GF-D8 (cell line): ENCODE measurements at regions not wholly inside any gene's neighbourhood (a gene's known extent, or its start where the extent isn't known, plus 50 kb on each side); places are given as distances from the start of the nearest gene placed in this dataset.
"Not testable (repeated sequence)": the region's sequence is repeated elsewhere in the genome, so short reads cannot be mapped to it uniquely, and the experiment has no call there.

Source experiments
- DNase-seq: peaks from one replicate; lab custom pipeline; 2025; lab: John Stamatoyannopoulos, UW

DNA sequence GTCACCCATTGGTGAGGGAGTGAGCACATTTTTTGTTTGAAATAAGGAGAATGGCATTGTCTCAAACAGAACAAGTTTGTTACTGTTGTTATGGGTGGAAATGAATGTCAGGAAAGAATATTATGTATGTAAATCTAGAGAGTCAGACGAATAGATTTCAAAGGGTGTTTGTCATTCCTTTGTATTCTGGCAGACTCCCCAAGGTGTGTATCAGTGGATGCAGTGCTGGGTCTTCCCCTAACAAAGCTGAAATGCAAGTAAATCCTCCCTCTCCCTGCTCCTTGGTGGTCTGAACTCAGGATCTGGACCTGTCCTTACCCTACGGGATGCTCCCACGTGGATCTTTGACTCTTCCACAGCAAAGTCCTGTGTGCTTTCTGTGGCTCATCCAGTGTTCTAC lies 139.5 kb upstream of the ZNF516 start:
- DNase-seq: no peak

DNA sequence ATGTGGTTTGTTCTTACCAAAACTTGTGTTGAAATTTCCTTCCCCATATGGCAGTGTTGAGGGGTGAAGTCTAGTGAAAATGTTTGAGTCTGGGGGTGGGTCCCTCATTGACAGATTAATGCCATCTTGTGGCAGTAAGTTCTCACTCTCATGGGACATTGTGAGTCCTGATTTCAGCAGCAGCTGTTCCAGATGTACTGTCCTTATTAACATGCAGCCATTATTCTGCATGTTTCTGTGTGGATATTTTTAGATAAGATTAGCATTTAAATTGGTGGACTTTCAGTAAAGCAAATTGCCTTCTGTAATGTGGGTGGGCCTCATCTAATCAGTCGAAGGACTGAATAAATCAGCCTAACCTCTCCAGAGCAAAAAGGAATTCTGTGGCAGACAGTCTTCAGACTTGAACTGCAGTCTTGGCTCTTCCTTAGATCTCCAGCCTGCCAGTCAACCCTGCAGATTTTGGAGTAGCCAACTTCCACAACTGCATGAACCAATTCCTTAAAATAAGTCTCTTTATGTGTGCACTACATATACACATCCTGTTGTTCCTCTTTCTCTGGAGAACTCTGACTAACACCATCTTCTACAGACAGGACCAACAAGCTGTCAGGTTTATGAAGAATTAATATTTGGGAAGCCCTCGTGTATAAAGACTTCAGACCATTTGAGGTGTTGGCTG lies 138.7 kb upstream of the ZNF516 start:
- peak; percentile 8 for DNase-seq

DNA sequence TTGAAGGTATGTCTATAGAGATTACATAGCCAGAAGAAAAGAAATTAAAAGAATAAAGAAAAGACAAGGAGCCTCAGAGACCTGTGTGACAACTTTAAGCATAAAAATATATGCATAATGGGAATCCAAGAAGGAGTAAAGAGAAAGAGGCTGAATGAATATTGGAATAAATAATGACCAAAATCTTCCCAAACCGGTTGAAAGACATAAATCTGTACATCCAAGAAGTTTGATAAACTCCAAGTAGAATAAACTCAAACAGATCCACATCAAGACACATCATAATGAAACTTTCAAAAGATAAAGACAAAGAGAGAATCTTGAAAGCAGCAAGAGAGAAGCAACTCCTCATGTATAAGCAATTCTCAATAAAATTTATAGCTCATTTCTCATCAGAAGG lies 132.4 kb upstream of the ZNF516 start:
- DNase-seq: no peak

DNA sequence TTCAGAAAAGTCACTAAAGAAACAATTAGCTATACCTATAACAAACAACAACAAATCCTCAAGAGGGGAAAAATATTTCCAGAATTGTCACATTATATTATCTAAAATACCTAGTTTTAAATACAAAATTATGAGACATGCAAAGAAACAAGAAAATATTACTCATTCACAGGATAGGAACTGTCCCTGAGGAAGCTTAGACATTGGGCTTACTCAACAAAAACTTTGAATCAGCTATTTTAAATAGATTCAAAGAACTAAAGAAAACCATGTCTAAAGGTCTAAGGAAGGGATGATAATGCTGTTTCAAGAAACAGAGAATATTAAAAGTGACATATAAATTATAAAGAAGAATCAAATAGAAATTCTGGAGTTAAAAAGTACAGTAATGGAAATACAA lies 131.9 kb upstream of the ZNF516 start:
- DNase-seq: no peak

DNA sequence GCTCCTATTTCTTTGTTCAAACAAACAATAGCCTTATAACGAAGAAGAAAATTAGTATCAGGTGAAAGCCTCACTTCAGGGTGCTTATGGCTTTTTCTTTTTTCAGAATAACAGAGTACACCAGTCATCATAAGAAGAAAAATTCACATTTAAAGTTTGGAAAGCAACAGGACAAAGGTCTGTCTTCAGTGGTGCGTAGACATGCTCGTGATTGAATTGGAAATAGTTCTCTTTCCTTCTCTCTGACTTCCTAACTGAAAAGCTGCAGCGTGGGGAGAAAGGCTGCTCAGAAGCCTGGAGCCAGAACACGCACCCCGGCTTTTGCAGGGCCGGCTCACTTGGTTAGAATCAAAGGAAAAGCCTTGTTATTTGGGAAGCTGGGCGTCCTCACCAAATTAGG lies 127.6 kb upstream of the ZNF516 start:
- DNase-seq: no peak

DNA sequence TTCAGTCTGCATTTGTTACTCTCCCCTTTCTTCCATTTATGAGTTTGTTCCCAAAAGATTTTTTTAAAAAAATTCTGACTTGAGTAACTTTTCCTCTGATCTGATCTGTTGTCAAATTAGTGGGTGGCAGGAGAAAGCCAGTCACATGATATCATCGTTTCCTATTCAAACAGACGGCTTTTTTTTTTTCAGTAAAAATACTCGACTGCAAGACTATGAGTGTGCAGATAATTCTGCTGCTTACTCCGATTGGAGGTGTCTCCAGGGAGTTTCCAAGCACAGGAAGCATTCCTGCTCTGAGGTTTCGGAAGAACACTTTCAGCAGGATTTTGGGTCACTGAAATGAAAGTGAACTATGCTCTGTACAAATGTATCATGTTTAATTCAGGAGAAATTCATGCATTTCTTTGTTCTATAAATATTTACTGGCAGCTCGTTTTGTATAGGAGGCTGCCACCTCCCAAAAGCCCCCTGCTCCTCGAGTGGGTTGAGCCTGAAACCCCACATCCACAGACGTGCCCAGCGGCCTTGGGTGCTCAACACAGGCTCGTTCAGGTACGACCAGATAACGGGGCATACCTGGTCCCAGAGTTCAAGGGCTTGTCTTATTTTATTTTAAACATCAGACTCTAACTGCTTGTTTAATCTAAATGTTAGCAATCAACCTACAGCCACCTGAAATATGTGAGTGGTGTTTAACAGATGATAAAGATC lies 126.9 kb upstream of the ZNF516 start:
- no peak for DNase-seq

DNA sequence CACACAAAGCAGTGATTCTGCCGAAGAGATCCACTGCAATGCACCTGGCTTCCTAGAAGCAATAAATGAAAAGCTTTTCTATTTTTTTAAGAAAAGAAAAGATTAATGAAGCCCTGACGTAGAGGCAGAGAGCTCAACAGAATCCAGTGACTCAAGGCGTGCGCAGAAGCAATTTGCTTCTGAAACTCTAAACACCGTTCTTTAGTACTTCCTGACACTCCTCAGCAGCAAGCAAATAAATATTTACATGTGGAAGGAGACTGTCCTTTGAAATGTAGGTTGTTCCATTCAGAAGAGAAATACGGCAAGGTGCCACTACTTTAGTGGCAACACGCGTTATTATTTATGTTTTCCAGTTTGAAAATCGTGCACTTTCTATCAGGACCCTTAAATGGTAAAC lies 126.2 kb upstream of the ZNF516 start:
- no peak for DNase-seq

DNA sequence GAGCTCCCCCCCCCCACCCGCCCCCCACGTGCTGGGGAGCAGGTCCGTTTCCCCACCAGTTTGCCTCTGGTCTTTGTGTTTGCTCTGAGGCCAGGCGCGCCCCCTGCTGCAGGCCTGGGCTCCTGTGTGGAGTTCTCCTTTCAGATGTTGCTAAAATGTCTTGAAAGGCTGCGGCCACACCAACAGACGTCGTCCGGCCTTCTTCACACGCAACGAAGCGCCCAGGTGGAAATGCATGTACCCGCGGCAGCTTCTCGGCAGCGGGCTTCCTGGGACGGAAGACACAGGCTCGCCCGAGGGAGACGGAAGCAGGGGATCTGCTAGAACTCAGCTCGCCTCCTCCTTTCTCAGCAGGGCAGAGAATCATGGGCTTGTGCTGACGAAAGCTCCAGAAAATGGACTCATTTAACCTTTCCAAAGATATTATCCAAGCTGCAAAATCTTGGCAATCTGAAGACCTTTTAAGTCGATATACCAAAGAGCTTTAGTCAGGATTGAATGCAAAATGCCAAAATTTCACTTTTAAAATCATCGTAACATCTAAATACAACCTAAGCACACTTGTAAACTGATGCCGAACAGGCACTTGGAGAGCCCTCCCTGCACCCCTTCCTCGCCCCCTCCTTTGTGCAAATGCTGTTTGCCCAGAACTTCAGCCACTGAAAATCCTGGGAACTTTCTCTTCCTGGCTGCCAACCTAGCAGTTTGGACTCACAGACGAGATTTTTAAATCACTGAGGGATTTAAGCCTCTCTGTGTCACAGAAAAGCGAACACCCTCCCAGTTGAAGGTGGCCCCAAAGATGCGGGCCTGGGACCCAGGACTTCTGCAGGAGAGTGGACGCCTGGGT lies 125.5 kb upstream of the ZNF516 start:
- peak; percentile 74 for DNase-seq

DNA sequence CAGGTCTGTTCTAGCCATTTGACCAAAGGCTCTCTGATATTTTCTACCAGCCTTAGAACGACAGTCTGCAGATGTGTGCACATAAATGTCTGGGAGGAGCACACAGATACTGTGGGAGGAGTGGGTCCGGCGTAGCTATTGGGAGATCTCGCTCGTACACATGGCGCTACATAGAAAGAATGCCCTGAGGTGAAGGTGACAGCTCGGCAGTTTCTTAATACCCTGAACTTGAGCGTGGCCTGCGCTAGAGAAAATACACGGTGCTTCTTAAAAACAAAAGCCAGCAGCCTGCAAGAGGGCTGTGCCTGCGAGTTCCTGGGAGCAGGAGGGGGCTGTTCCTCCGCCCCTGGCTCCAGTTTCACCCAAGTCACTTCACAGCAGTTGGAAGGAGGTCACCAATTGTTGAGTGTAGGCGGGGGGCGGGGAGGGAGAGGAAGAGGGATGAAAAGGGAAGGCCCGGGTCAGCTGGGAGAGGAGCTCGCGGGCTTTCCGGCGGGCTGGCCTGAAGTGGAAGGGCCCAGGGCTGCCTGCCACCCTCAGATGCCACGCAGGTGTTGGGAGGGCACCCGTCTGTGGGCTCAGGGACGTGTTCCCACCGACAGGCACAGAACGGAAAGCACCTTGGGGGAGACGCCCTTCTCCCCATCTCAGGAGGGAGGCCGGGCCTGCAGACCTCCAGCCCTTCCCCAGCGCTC lies 124.7 kb upstream of the ZNF516 start:
- no peak for DNase-seq

DNA sequence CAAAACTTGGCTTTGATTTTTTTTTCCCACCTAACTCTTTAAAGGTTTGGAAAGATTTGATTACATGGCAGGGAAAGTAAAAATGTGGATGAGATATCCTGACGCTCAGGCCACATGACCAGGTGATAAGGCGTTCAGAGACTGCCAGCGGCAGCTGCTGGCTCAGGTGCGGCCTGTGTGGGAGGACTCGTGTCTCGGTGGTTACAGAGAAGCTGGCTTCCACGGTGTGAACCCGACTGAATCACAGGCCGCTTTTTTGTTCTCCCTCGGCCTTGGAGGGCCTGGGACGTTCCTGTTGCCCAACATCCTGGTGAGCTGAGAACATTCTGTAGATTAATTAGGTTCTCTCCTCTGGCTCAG lies 124.2 kb upstream of the ZNF516 start:
- DNase-seq: peak; percentile 42

DNA sequence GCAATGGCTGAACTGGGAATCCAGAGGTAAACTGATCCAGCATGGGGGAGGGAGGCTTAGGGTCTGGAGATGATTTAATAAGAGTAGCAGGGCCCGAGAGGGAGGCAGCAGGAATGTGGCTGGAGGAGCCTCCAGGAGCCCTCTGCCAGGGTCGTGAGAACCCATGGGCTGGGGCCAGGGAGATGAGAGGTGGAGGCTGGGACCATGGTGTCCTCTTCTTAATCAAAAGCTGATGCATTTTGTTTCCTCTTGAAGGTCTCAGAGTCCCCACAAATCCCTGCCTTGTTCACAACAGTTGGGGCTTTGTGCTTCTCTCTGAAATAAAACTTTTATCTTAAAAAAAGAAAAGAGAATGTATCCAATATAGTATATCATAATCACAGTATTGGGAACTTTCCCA lies 123.7 kb upstream of the ZNF516 start:
- no peak for DNase-seq

DNA sequence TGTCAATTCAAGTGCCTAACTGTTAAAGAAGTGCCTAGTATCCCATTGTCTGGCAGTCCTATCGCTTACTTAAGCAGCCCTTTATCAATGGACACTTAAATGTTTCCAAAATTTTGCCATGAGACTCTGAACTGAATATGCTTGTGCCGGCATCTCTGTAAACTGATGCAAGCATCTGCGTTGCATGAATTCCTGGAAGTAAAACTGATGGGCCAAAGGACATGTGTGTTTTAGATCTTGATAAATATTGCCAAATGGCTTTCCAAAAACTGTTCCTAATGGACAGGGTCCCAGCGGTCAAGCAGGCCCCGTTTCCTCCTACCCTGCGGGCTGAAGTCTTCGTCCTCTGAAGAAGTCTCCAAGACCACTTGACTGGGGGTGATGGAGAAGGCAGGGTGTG lies 121.3 kb upstream of the ZNF516 start:
- DNase-seq: no peak

DNA sequence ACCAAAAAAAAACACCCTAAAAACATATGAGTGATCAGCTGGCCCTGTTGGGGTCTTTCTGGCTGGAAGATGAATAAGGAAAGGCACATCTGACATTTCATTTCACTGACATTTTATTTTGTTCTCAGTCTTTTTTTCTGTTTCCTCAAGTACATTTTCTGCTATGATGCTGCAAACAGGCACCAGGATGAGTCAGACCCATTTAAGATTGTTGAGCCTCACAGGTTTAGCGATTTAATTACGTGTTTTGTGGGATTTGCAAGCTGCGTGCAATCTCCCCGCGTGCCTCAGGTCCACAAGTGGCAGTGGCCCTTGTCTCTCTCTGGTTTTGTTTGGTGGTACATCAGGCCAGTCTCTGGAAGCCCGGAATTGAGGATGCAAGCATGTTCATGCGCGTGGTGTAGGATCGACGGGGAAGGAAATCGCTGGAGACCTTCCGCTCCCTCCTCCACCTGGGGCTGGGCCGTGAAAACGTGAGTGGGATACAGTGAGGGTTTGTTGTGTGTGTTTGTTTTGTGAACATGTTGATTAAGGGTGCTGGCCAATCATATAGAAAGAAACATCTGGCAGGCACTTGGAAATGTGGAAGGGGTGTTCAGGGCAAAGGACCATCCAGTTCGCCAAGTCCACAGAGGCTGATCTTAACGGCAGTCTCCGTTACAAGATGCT lies 120.2 kb upstream of the ZNF516 start:
- no peak for DNase-seq

DNA sequence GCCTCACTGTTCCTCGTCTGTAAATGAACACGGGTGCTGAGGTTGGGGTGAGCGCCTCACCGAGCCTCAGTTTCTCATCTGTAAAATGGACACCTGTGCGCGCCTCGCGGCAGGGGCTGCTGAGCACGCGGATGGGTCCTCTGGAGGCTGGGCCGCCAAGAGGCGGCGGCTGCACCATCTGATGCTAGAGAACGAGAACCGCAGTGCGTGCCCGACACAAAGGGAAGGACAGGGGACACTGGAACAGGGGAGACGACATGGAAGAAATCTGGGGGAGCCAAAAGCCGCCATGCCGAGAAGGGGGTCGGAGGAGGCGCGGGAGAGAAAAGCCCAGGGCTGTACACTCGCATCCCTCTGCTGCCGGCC lies 118.7 kb upstream of the ZNF516 start:
- no peak for DNase-seq

DNA sequence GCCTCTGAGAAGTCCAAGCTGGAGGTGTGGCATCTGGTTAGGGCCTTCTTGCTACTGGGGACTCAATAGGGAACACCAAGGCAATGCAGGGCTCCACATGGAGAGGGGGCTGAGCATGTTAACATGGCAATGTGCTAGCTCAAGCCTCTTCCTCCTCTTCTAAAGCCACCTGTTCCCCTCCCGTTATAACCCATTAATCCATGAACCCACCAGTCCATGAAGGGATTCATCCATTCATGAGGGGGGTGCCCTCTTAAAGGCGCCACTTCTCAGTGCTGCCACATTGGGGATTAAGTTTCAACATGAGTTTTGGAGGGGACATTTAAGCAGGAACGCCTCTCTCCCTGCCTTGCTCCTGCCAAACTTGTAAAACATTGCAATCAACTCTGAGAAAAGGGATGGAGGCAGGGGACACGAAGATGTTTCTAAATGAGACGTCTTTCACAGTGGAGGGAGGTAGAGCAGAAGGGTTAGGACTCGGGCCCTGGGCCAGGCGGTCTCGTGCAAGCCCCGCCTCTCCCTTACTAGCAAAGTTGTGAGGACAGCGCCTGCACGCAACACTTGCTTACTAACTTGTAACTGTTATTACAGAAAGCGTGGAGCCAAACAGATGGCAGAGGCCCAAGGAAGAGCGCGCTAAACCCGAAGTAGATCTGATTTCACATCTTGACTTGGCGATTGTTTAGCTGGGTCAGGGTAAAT lies 118.2 kb upstream of the ZNF516 start:
- no peak for DNase-seq

DNA sequence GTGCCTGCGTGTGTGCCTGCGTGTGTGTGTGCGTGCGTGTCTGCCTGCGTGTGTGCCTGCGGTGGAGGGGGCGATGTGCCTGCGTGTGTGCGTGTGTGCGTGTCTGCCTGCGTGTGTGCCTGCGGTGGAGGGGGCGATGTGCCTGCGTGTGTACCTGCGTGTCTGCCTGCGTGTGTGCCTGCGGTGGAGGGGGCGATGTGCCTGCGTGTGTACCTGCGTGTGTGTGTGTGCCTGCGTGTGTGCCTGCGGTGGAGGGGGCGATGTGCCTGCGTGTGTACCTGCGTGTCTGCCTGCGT lies 116.7 kb upstream of the ZNF516 start:
- DNase-seq: not testable (repeated sequence)

DNA sequence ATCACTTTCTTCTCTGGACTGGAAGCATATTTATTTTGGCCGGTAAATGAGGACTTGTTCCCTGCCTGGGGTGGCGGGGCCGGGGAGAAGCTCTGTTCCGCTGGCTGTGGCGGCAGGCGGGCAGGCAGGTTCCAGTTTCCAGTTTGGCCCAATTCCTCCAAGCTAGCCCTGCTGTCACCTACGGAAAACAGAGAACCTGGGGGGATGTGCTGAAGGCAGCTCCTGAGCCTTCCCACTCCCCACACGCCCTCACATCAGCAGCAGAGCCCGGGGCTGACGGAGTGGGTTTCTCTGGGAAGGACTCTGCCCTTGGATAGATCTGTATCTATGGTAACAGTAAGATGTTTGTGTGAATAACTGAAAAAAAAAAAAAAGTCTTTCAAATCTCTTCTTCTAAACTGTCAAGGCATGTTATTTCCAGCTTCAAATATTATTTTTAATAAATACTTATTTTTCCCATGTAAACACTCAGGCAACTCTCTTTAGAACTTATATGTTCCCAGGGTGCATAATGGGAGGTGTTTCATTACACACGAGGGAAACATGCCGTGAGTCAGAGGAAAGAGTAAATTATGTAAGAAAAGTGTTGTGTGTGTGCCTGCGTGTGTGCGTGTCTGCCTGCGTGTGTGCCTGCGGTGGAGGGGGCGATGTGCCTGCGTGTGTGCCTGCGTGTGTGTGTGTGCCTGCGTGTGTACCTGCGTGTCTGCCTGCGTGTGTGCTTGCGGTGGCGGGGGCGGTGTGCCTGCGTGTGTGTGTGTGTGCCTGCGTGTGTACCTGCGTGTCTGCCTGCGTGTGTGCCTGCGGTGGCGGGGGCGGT lies 116.1 kb upstream of the ZNF516 start:
- no peak for DNase-seq

DNA sequence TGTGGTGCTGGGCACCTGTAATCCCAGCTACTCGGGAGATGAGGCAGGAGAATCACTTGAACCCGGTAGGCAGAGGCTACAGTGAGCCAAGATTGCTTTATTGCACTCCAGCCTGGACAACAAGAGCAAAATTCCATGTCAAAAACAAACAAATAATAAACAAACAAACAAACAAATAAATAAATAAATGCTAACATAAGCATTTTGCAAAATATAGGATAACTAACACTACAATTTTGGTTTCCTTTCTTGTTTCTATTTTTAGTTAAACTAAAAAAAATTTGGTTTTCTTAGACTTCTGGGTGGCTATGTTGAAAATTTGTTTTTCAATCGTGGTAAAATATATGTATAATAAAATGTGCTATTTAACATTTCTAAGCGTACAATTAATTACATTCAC lies 115.0 kb upstream of the ZNF516 start:
- no peak for DNase-seq

DNA sequence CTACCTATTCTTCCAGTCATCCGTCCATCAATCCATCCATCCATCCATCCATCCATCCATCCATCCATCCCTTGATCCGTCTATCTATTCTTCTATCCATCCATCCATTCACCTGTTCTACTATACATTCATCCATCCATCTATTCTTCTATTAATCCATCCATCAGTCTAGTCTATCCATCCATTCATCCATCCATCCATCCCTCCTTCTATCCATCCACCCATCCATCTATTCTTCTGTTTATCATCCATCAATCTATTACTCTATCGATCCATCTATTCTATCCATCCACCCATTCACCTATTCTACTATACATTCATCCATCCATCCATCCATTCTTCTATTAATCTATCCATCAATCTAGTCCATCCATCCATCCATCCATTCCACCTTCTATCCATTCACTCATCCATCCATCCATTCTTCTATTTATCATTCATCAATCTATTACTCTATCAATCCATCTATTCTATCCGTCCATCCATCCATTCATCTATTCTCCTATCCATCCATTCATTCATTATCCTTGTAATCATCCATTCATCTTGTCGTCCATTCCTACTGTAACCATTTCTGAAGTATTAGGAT lies 110.4 kb upstream of the ZNF516 start:
- no peak for DNase-seq

DNA sequence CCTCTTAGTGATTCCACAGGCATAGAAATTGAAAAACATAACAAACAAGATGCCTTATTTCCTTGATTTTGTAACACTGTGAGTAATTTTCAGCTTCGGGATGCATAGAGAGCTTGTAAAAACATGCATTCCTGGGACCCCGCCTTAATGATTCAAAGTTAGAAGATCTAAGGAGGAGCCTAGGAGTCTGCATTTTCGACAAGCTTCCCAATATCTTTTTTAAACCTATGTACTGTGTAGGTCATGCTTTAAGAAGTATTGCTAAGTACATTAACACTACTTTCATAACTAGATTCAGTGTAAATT lies 109.8 kb upstream of the ZNF516 start:
- no peak for DNase-seq
